Tibial nerve (tissue), 3 donors: ENCODE measurements at regions not wholly inside any gene's neighbourhood (a gene's known extent, or its start where the extent isn't known, plus 50 kb on each side); places are given as distances from the start of the nearest gene placed in this dataset.
"Not testable (repeated sequence)": the region's sequence is repeated elsewhere in the genome, so short reads cannot be mapped to it uniquely, and the experiment has no call there.

Experiments
- CTCF ChIP-seq, 5 experiments: fragments of 200-600 bp in 3 of 5; fragments of 450-650 bp in 2 of 5; sonication (generic) in 3 of 5; IDR thresholded peaks; one replicate each; pipeline ENCODE4 v1.5.1; 2016 to 2019; ENCODE audit warnings: antibody characterized with exemption in 5 of 5, mild to moderate bottlenecking in 3 of 5, moderate library complexity in 2 of 5
- POLR2A ChIP-seq, 2 donors: fragments of 450-650 bp; IDR thresholded peaks; one replicate each; pipeline ENCODE4 v1.6.1; 2017; ENCODE audit warnings: antibody characterized with exemption in 2 of 2, mild to moderate bottlenecking in 2 of 2, moderate library complexity in 2 of 2

- not testable (repeated sequence) for TF ChIP-seq CTCF, POLR2A (IDR thresholded peaks at IDR 0.05)
These were observed 238.3 kb upstream of the ZEB2 start for GRCh38 chr2:144758196-144758595.
